ENCODE measurements at regions not wholly inside any gene's neighbourhood (a gene's known extent, or its start where the extent isn't known, plus 50 kb on each side); places are given as distances from the start of the nearest gene placed in this dataset.

GRCh38 chr7:79823246-79823951 is 311.2 kb upstream of the GNAI1 start:
- H3K4me3 ChIP-seq, result no peak overlapping the region
- no peaks in the 10 kb centered on the region for H3K27me3 ChIP-seq (replicated peaks; ENCODE audit: insufficient read depth)
- no peak overlapping the region for H3K27ac ChIP-seq
- H3K36me3 ChIP-seq, result no peaks in the 10 kb centered on the region
- intact Hi-C loops (cut with DNase I), result no loop called here
- no peaks in the 10 kb centered on the region for H3K9me3 ChIP-seq
- TF ChIP-seq CTCF (IDR thresholded peaks at IDR 0.05), result no peak
- TF ChIP-seq POLR2AphosphoS5 (IDR thresholded peaks at IDR 0.05), result no peak
- no peak for TF ChIP-seq POLR2A (IDR thresholded peaks at IDR 0.05)
- DNase-seq (ENCODE audit: low spot score), result no peak
- WGBS, result 74% methylated on average over 4 of the region's 4 CpGs
- H3K4me1 ChIP-seq (replicated peaks), result no peaks in the 10 kb centered on the region

- H3K36me3 ChIP-seq, result no peaks in the 10 kb centered on the region
- 47% methylated on average over 2 of the region's 2 CpGs for WGBS
Observed at GRCh38 chr7:79822620-79823240, 311.9 kb upstream of the GNAI1 start.

GRCh38 chr7:79820387-79820786 is 314.2 kb upstream of the GNAI1 start:
- no peaks in the 10 kb centered on the region for H3K27me3 ChIP-seq (replicated peaks; ENCODE audit: insufficient read depth)
- 12% methylated on average over 6 of the region's 6 CpGs for WGBS
- H3K27ac ChIP-seq, result no peak overlapping the region
- TF ChIP-seq CTCF (IDR thresholded peaks at IDR 0.05), result no peak
- no peak for TF ChIP-seq POLR2AphosphoS5 (IDR thresholded peaks at IDR 0.05)
- no peak for TF ChIP-seq POLR2A (IDR thresholded peaks at IDR 0.05)
- H3K9me3 ChIP-seq, result no peaks in the 10 kb centered on the region
- DNase-seq (ENCODE audit: low spot score), result no peak
- H3K4me3 ChIP-seq, result no peak overlapping the region
- intact Hi-C loops (cut with DNase I), result no loop called here
- no peaks in the 10 kb centered on the region for H3K36me3 ChIP-seq
- no peaks in the 10 kb centered on the region for H3K4me1 ChIP-seq (replicated peaks)

More at GRCh38 chr7:79822620-79823240, 311.9 kb upstream of the GNAI1 start:
- Histone ChIP-seq H3K4me3 (no peak overlapping the region), H3K27ac (no peak overlapping the region), H3K4me1 (replicated peaks) (no peaks in the 10 kb centered on the region), H3K9me3 (no peaks in the 10 kb centered on the region), H3K27me3 (replicated peaks; ENCODE audit: insufficient read depth) (no peaks in the 10 kb centered on the region)
- intact Hi-C loops (cut with DNase I), result no loop called here
- TF ChIP-seq POLR2A (IDR thresholded peaks at IDR 0.05), result no peak
- no peak for TF ChIP-seq POLR2AphosphoS5 (IDR thresholded peaks at IDR 0.05)
- no peak for TF ChIP-seq CTCF (IDR thresholded peaks at IDR 0.05)
- DNase-seq (ENCODE audit: low spot score), result no peak

GRCh38 chr7:79810916-79811315 is 323.7 kb upstream of the GNAI1 start:
- Histone ChIP-seq H3K27me3 (replicated peaks; ENCODE audit: insufficient read depth) (no peaks in the 10 kb centered on the region), H3K27ac (no peak overlapping the region), H3K4me1 (replicated peaks) (no peaks in the 10 kb centered on the region), H3K4me3 (no peak overlapping the region), H3K36me3 (no peaks in the 10 kb centered on the region), H3K9me3 (no peaks in the 10 kb centered on the region)
- no peak for DNase-seq (ENCODE audit: low spot score)
- 69% methylated on average over 2 of the region's 2 CpGs for WGBS
- no peak for TF ChIP-seq CTCF (IDR thresholded peaks at IDR 0.05)
- TF ChIP-seq POLR2AphosphoS5 (IDR thresholded peaks at IDR 0.05), result no peak
- intact Hi-C loops (cut with DNase I), result no loop called here

All from prostate gland (tissue), 2 donors.